ENCODE measurements at regions not wholly inside any gene's neighbourhood (a gene's known extent, or its start where the extent isn't known, plus 50 kb on each side); places are given as distances from the start of the nearest gene placed in this dataset.

- no peak for DNase-seq (ENCODE audit: low spot score)
Measured at GRCh38 chr3:15952543-15953175, 154.9 kb upstream of the ANKRD28 start.

- DNase-seq (ENCODE audit: low spot score): no peak
Measured at GRCh38 chr3:15953841-15954240, 156.1 kb upstream of the ANKRD28 start.

- DNase-seq (ENCODE audit: low spot score): no peak
Measured at GRCh38 chr3:15955968-15956367, 158.2 kb upstream of the ANKRD28 start.

GRCh38 chr3:15958692-15959433, 161.1 kb upstream of the ANKRD28 start:
- DNase-seq (ENCODE audit: low spot score): no peak

- DNase-seq (ENCODE audit: low spot score): no peak
Measured at GRCh38 chr3:15959434-15959811, 161.6 kb upstream of the ANKRD28 start.

- DNase-seq (ENCODE audit: low spot score): no peak
Measured at GRCh38 chr3:15964605-15965442, 167.0 kb upstream of the ANKRD28 start.

- no peak for DNase-seq (ENCODE audit: low spot score)
Measured at GRCh38 chr3:15967577-15967976, 169.8 kb upstream of the ANKRD28 start.

GRCh38 chr3:15969874-15970640, 172.3 kb upstream of the ANKRD28 start:
- DNase-seq (ENCODE audit: low spot score): no peak

- DNase-seq (ENCODE audit: low spot score): no peak
Measured at GRCh38 chr3:15973414-15973813, 175.6 kb upstream of the ANKRD28 start.

- no peak for DNase-seq (ENCODE audit: low spot score)
Measured at GRCh38 chr3:15973940-15974339, 176.2 kb upstream of the ANKRD28 start.

- DNase-seq (ENCODE audit: low spot score): no peak
Measured at GRCh38 chr3:15974647-15975046, 176.9 kb upstream of the ANKRD28 start.

- DNase-seq (ENCODE audit: low spot score): no peak
Measured at GRCh38 chr3:15976524-15976923, 178.7 kb upstream of the ANKRD28 start.

- no peak for DNase-seq (ENCODE audit: low spot score)
Measured at GRCh38 chr3:15977090-15977489, 179.3 kb upstream of the ANKRD28 start.

- no peak for DNase-seq (ENCODE audit: low spot score)
Measured at GRCh38 chr3:15977598-15978232, 179.9 kb upstream of the ANKRD28 start.

GRCh38 chr3:15978801-15979200, 181.0 kb upstream of the ANKRD28 start:
- no peak for DNase-seq (ENCODE audit: low spot score)

GRCh38 chr3:15979495-15979894, 181.7 kb upstream of the ANKRD28 start:
- no peak for DNase-seq (ENCODE audit: low spot score)

- no peak for DNase-seq (ENCODE audit: low spot score)
Measured at GRCh38 chr3:15979900-15980299, 182.1 kb upstream of the ANKRD28 start.

GRCh38 chr3:15982243-15982642, 184.5 kb upstream of the ANKRD28 start:
- no peak for DNase-seq (ENCODE audit: low spot score)

- DNase-seq (ENCODE audit: low spot score): no peak
Measured at GRCh38 chr3:15982667-15983196, 185.0 kb upstream of the ANKRD28 start.

GRCh38 chr3:15983232-15983631, 185.5 kb upstream of the ANKRD28 start:
- no peak for DNase-seq (ENCODE audit: low spot score)

GRCh38 chr3:15983693-15984092, 185.9 kb upstream of the ANKRD28 start:
- DNase-seq (ENCODE audit: low spot score): no peak

Data from mucosa of gallbladder (tissue), 1 donor.